ENCODE measurements at regions not wholly inside any gene's neighbourhood (a gene's known extent, or its start where the extent isn't known, plus 50 kb on each side); places are given as distances from the start of the nearest gene placed in this dataset.

- Histone ChIP-seq H3K27ac (ENCODE audit: insufficient read depth, low read depth, low read length) (no peak overlapping the region), H4K20me1 (replicated peaks; ENCODE audit: control insufficient read depth, extremely low read depth, insufficient read depth, low read length) (no peaks in the 10 kb centered on the region), H3K9me1 (replicated peaks; ENCODE audit: control insufficient read depth, extremely low read depth, insufficient read depth, low read length) (no peaks in the 10 kb centered on the region), H3K27me3 (ENCODE audit: control insufficient read depth in 2 of 2, insufficient read depth in 2 of 2, low read length in 2 of 2) (no peaks in the 10 kb centered on the region), H3K9me3 (replicated peaks; ENCODE audit: control insufficient read depth, insufficient read depth, low read length) (no peaks in the 10 kb centered on the region), H3K79me2 (ENCODE audit: control insufficient read depth, insufficient read depth, low read length) (no peaks in the 10 kb centered on the region), H3K4me3 (replicated peaks in 1 of 3; ENCODE audit: insufficient read depth in 1 of 3, low read depth in 1 of 3, low read length in 3 of 3) (no peak overlapping the region), H3K36me3 (ENCODE audit: control insufficient read depth in 2 of 2, extremely low read depth in 1 of 2, insufficient read depth in 2 of 2, low read length in 2 of 2) (no peaks in the 10 kb centered on the region), H2AFZ (ENCODE audit: low read depth, low read length) (no peak overlapping the region), H3K9ac (replicated peaks; ENCODE audit: extremely low read depth, insufficient read depth, low read length) (no peak overlapping the region), H3K4me2 (ENCODE audit: insufficient read depth, low read length) (no peak overlapping the region), H3K4me1 (ENCODE audit: control insufficient read depth, extremely low read depth, insufficient read depth, low read length) (no peaks in the 10 kb centered on the region)
- FAIRE-seq (no peak), DNase-seq (ENCODE audit: low read depth, low spot score) (no peak)
- BruUV-seq (replicated peaks), result no TSS peak
- dilution Hi-C loops (cut with MboI; ENCODE audit: extremely low pct_ligation_motif_present, low sequenced_read_pairs) (no loop called here), intact Hi-C loops (cut with micrococcal nuclease) (no loop called here)
- ChIA-PET CTCF (no interaction called here), POLR2A (no interaction called here)
- TF ChIP-seq GATA2 (IDR thresholded peaks at IDR 0.05; ENCODE audit: insufficient read depth, insufficient read length, low read depth, low read length) (no peak), FOS (IDR thresholded peaks at IDR 0.05; ENCODE audit: borderline replicate concordance, insufficient read depth, low read length) (no peak), POLR2A (IDR thresholded peaks at IDR 0.05; ENCODE audit: low read depth, low read length) (no peak), EZH2 (IDR thresholded peaks at IDR 0.05; ENCODE audit: borderline replicate concordance, low read depth, low read length, severe bottlenecking) (no peak), POLR2AphosphoS5 (IDR thresholded peaks at IDR 0.05; ENCODE audit: insufficient read depth, low read depth, low read length) (no peak), MYC (IDR thresholded peaks at IDR 0.05; ENCODE audit: low read depth, low read length) (no peak), JUN (IDR thresholded peaks at IDR 0.05; ENCODE audit: borderline replicate concordance, insufficient read depth, insufficient read length, low read depth) (no peak)
- TF ChIP-seq, protein P1, sequence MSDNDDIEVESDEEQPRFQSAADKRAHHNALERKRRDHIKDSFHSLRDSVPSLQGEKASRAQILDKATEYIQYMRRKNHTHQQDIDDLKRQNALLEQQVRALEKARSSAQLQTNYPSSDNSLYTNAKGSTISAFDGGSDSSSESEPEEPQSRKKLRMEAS (IDR thresholded peaks at IDR 0.05; ENCODE audit: insufficient read depth, insufficient read length), result no peak
- TF ChIP-seq, protein P2, sequence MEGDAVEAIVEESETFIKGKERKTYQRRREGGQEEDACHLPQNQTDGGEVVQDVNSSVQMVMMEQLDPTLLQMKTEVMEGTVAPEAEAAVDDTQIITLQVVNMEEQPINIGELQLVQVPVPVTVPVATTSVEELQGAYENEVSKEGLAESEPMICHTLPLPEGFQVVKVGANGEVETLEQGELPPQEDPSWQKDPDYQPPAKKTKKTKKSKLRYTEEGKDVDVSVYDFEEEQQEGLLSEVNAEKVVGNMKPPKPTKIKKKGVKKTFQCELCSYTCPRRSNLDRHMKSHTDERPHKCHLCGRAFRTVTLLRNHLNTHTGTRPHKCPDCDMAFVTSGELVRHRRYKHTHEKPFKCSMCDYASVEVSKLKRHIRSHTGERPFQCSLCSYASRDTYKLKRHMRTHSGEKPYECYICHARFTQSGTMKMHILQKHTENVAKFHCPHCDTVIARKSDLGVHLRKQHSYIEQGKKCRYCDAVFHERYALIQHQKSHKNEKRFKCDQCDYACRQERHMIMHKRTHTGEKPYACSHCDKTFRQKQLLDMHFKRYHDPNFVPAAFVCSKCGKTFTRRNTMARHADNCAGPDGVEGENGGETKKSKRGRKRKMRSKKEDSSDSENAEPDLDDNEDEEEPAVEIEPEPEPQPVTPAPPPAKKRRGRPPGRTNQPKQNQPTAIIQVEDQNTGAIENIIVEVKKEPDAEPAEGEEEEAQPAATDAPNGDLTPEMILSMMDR (IDR thresholded peaks at IDR 0.05; ENCODE audit: extremely low read depth in 1 of 2, insufficient read depth in 1 of 2, low read depth in 1 of 2, low read length in 2 of 2), result no peak
These were observed 196.8 kb downstream of the PTN start for GRCh38 chr7:137146552-137147337.
